Neural cell (in vitro differentiated cells): ENCODE measurements at regions not wholly inside any gene's neighbourhood (a gene's known extent, or its start where the extent isn't known, plus 50 kb on each side); places are given as distances from the start of the nearest gene placed in this dataset.

ENCODE experiments used
- EP300 ChIP-seq: fragments of 450-650 bp; conservative IDR thresholded peaks from 2 replicates; pipeline ENCODE4 v1.6.1; 2014; ENCODE audit warnings: antibody characterized with exemption, mild to moderate bottlenecking, moderate library complexity; ENCODE audit not compliant: poor library complexity, severe bottlenecking
- EZH2 ChIP-seq: fragments of 200-600, 300-800 bp; shearing (Covaris generic), sonication (generic); IDR thresholded peaks from 2 replicates; pipeline ENCODE4 v1.6.1; 2014; ENCODE audit warnings: antibody characterized with exemption, low read length, borderline replicate concordance, mild to moderate bottlenecking; ENCODE audit not compliant: insufficient read depth, poor library complexity, severe bottlenecking
- MXI1 ChIP-seq: fragments of 450-650 bp; conservative IDR thresholded peaks from 2 replicates; pipeline ENCODE4 v1.6.1; 2014; ENCODE audit warnings: antibody characterized with exemption, mild to moderate bottlenecking; ENCODE audit not compliant: poor library complexity, severe bottlenecking
- POLR2AphosphoS5 ChIP-seq: IDR thresholded peaks from 2 replicates; pipeline ENCODE4 v1.6.1; 2012
- SMC3 ChIP-seq: fragments of 450-650 bp; conservative IDR thresholded peaks from 2 replicates; pipeline ENCODE4 v1.6.1; 2014; ENCODE audit warnings: antibody characterized with exemption, mild to moderate bottlenecking, moderate library complexity; ENCODE audit not compliant: poor library complexity
- TAF1 ChIP-seq: IDR thresholded peaks from 2 replicates; pipeline ENCODE4 v1.6.1; 2012; ENCODE audit warnings: low read depth
- TF ChIP-seq, protein P1 (sequence below): fragments of 450-650 bp; IDR thresholded peaks from 2 replicates; pipeline ENCODE4 v1.5.1; 2014; ENCODE audit warnings: antibody characterized with exemption, mild to moderate bottlenecking, moderate library complexity; ENCODE audit not compliant: poor library complexity, severe bottlenecking
- TF ChIP-seq, protein P2 (sequence below): IDR thresholded peaks from 2 replicates; pipeline ENCODE4 v1.6.1; 2012; ENCODE audit warnings: borderline replicate concordance

DNA sequence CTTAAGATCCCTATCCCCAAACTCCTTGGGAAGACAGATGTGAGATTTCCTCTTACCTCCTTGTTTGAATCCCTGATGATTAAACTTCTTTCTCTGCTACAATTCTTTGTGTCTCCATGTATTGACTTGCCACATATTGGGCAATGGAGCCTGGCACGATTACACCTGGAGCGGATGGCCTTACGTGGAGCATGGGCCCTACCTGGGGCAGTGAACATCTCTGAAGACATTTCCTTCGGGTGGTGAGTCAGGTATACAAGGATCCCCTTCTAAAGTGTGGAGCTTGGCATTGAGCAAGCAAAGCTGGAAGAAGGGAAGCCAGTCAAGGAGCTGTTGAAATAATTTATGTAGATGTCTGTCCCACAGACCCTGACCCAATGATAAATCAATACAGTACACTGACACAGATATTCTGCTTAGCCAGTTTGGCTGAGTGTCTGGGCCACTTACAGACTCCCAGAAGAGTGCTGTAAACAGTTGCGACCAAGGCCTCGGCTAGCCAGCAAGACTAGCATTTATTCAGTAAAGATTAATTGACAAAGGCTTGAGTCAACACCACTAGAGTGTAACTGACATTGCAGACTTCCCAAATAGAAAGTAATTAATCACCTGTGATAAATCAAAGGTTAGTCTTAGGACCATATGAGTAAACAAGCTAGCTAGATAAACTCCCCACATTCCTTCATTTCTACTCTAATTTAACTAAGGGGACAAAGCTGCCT lies 83.1 kb upstream of the KCNK1 start:
- TF ChIP-seq EZH2 (no peak), POLR2AphosphoS5 (no peak), SMC3 (no peak), EP300 (no peak), TAF1 (no peak), MXI1 (no peak)
- TF ChIP-seq, protein P1, sequence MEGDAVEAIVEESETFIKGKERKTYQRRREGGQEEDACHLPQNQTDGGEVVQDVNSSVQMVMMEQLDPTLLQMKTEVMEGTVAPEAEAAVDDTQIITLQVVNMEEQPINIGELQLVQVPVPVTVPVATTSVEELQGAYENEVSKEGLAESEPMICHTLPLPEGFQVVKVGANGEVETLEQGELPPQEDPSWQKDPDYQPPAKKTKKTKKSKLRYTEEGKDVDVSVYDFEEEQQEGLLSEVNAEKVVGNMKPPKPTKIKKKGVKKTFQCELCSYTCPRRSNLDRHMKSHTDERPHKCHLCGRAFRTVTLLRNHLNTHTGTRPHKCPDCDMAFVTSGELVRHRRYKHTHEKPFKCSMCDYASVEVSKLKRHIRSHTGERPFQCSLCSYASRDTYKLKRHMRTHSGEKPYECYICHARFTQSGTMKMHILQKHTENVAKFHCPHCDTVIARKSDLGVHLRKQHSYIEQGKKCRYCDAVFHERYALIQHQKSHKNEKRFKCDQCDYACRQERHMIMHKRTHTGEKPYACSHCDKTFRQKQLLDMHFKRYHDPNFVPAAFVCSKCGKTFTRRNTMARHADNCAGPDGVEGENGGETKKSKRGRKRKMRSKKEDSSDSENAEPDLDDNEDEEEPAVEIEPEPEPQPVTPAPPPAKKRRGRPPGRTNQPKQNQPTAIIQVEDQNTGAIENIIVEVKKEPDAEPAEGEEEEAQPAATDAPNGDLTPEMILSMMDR = no peak
- TF ChIP-seq, protein P2, sequence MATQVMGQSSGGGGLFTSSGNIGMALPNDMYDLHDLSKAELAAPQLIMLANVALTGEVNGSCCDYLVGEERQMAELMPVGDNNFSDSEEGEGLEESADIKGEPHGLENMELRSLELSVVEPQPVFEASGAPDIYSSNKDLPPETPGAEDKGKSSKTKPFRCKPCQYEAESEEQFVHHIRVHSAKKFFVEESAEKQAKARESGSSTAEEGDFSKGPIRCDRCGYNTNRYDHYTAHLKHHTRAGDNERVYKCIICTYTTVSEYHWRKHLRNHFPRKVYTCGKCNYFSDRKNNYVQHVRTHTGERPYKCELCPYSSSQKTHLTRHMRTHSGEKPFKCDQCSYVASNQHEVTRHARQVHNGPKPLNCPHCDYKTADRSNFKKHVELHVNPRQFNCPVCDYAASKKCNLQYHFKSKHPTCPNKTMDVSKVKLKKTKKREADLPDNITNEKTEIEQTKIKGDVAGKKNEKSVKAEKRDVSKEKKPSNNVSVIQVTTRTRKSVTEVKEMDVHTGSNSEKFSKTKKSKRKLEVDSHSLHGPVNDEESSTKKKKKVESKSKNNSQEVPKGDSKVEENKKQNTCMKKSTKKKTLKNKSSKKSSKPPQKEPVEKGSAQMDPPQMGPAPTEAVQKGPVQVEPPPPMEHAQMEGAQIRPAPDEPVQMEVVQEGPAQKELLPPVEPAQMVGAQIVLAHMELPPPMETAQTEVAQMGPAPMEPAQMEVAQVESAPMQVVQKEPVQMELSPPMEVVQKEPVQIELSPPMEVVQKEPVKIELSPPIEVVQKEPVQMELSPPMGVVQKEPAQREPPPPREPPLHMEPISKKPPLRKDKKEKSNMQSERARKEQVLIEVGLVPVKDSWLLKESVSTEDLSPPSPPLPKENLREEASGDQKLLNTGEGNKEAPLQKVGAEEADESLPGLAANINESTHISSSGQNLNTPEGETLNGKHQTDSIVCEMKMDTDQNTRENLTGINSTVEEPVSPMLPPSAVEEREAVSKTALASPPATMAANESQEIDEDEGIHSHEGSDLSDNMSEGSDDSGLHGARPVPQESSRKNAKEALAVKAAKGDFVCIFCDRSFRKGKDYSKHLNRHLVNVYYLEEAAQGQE = no peak
